HepG2 (cell line): ENCODE measurements at regions not wholly inside any gene's neighbourhood (a gene's known extent, or its start where the extent isn't known, plus 50 kb on each side); places are given as distances from the start of the nearest gene placed in this dataset.

Experiments
- GZF1 ChIP-seq: sonication (generic); formaldehyde crosslinking; IDR thresholded peaks from 2 replicates; pipeline ENCODE4 v1.5.1; 2020; ENCODE audit warnings: mild to moderate bottlenecking, missing genetic modification reagents
- HHEX ChIP-seq: IDR thresholded peaks from 2 replicates; pipeline ENCODE4 v1.6.1; 2016; ENCODE audit warnings: control low read depth
- MYPOP ChIP-seq: sonication (generic); formaldehyde crosslinking; IDR thresholded peaks from 2 replicates; pipeline ENCODE4 v1.8.1; 2023; ENCODE audit warnings: mild to moderate bottlenecking, moderate library complexity, missing genetic modification reagents
- SOX6 ChIP-seq, 2 experiments: fragments of 450-650 bp in 1 of 2; sonication (generic) in 1 of 2; formaldehyde crosslinking in 1 of 2; IDR thresholded peaks; 2 replicates each; pipeline versions ENCODE4 v1.4.0 to v1.6.1; 2017 to 2020; ENCODE audit warnings: antibody characterized with exemption in 1 of 2, mild to moderate bottlenecking in 1 of 2, missing genetic modification reagents in 1 of 2
- TBL1XR1 ChIP-seq: fragments of 150-350 bp; IDR thresholded peaks from 2 replicates; pipeline ENCODE4 v1.6.1; 2014; ENCODE audit warnings: borderline replicate concordance, low read length; ENCODE audit not compliant: partially characterized antibody
- TOE1 ChIP-seq: sonication (generic); formaldehyde crosslinking; IDR thresholded peaks from 2 replicates; pipeline ENCODE4 v1.4.0; 2020; ENCODE audit warnings: mild to moderate bottlenecking, missing genetic modification reagents
- TF ChIP-seq, protein P1 (sequence below): sonication (generic); formaldehyde crosslinking; IDR thresholded peaks from 2 replicates; pipeline ENCODE4 v1.4.0; 2020; ENCODE audit warnings: missing genetic modification reagents, borderline replicate concordance
- TF ChIP-seq, protein P2 (sequence below): sonication (generic); formaldehyde crosslinking; IDR thresholded peaks from 2 replicates; pipeline ENCODE4 v1.5.0; 2020; ENCODE audit warnings: mild to moderate bottlenecking, missing genetic modification reagents, moderate library complexity

- TF ChIP-seq, protein P1, sequence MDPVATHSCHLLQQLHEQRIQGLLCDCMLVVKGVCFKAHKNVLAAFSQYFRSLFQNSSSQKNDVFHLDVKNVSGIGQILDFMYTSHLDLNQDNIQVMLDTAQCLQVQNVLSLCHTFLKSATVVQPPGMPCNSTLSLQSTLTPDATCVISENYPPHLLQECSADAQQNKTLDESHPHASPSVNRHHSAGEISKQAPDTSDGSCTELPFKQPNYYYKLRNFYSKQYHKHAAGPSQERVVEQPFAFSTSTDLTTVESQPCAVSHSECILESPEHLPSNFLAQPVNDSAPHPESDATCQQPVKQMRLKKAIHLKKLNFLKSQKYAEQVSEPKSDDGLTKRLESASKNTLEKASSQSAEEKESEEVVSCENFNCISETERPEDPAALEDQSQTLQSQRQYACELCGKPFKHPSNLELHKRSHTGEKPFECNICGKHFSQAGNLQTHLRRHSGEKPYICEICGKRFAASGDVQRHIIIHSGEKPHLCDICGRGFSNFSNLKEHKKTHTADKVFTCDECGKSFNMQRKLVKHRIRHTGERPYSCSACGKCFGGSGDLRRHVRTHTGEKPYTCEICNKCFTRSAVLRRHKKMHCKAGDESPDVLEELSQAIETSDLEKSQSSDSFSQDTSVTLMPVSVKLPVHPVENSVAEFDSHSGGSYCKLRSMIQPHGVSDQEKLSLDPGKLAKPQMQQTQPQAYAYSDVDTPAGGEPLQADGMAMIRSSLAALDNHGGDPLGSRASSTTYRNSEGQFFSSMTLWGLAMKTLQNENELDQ (CRISPR knock-in tag) = no peak
- TF ChIP-seq GZF1 (no peak), TOE1 (CRISPR knock-in tag) (no peak), MYPOP (CRISPR knock-in tag) (no peak), TBL1XR1 (no peak), SOX6 (IDR thresholded peaks at IDR 0.05) (no peak), SOX6 (CRISPR knock-in tag; IDR thresholded peaks at IDR 0.05) (no peak), HHEX (CRISPR knock-in tag) (no peak)
- TF ChIP-seq, protein P2, sequence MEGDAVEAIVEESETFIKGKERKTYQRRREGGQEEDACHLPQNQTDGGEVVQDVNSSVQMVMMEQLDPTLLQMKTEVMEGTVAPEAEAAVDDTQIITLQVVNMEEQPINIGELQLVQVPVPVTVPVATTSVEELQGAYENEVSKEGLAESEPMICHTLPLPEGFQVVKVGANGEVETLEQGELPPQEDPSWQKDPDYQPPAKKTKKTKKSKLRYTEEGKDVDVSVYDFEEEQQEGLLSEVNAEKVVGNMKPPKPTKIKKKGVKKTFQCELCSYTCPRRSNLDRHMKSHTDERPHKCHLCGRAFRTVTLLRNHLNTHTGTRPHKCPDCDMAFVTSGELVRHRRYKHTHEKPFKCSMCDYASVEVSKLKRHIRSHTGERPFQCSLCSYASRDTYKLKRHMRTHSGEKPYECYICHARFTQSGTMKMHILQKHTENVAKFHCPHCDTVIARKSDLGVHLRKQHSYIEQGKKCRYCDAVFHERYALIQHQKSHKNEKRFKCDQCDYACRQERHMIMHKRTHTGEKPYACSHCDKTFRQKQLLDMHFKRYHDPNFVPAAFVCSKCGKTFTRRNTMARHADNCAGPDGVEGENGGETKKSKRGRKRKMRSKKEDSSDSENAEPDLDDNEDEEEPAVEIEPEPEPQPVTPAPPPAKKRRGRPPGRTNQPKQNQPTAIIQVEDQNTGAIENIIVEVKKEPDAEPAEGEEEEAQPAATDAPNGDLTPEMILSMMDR (CRISPR knock-in tag) = no peak
Measured at GRCh38 chr6:71388068-71388744, 99.6 kb downstream of the OGFRL1 start.
